ENCODE measurements at regions not wholly inside any gene's neighbourhood (a gene's known extent, or its start where the extent isn't known, plus 50 kb on each side); places are given as distances from the start of the nearest gene placed in this dataset.

DNA sequence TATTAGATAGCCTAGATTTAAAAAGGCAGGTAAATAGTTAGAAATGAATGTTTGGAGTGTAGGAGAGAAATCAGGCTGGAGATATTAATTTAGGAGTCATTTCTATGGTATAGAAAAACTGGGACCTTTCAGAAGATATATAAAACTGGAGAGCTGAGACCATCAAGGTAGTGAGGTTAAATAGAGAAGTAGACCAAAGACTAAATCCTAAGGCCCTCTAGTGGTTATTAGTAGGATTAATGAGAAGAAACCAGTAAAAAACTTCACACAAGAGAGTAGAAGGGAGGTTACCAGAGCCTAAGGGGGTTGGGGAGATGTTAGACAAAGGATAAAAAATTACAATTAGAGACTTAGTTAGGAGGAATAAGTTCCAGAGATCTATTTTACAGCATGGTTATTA, 351.0 kb upstream of the SPANXN1 start:
- H3K9me3 ChIP-seq = no peaks in the 10 kb centered on the region
- no peak overlapping the region for H3K4me3 ChIP-seq
- TF ChIP-seq, protein P1, sequence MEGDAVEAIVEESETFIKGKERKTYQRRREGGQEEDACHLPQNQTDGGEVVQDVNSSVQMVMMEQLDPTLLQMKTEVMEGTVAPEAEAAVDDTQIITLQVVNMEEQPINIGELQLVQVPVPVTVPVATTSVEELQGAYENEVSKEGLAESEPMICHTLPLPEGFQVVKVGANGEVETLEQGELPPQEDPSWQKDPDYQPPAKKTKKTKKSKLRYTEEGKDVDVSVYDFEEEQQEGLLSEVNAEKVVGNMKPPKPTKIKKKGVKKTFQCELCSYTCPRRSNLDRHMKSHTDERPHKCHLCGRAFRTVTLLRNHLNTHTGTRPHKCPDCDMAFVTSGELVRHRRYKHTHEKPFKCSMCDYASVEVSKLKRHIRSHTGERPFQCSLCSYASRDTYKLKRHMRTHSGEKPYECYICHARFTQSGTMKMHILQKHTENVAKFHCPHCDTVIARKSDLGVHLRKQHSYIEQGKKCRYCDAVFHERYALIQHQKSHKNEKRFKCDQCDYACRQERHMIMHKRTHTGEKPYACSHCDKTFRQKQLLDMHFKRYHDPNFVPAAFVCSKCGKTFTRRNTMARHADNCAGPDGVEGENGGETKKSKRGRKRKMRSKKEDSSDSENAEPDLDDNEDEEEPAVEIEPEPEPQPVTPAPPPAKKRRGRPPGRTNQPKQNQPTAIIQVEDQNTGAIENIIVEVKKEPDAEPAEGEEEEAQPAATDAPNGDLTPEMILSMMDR (IDR thresholded peaks at IDR 0.05) = no peak
- no peak for TF ChIP-seq POLR2A (IDR thresholded peaks at IDR 0.05)
- no peak for TF ChIP-seq EP300 (IDR thresholded peaks at IDR 0.05)
- TF ChIP-seq POLR2AphosphoS5 (IDR thresholded peaks at IDR 0.05) = no peak
- no peaks in the 10 kb centered on the region for H3K27me3 ChIP-seq
- H3K36me3 ChIP-seq = no peaks in the 10 kb centered on the region
- intact Hi-C loops (cut with DNase I; ENCODE audit: low total_unique reads) = no loop called here
- no peak overlapping the region for H3K27ac ChIP-seq
- no peaks in the 10 kb centered on the region for H3K4me1 ChIP-seq
- DNase-seq = no peak

DNA sequence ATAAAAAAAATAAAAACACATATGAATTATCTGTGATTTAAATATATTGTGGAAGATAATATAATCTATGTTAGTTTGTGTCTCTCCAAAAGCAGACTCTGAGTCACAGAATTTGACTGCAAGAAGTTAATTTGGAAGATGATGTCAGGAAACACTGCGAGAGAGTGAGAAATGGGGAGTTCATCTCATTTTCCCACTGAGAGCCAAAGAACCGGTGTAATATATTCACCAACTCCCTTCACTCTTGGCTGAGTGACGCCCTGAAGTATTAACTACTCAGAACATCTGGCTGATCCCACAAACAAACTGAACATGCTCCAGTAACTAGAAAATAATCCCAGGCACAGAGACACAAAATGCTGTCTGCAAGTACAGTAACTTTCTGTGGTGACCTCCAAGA, 345.8 kb upstream of the SPANXN1 start:
- 69 to 89% (median 76%) methylated on average over 3 of the region's 3 CpGs for WGBS, 5 donors
- Histone ChIP-seq H3K4me3 (no peak overlapping the region), H3K9me3 (no peaks in the 10 kb centered on the region), H3K4me1 (no peaks in the 10 kb centered on the region), H3K27me3 (no peaks in the 10 kb centered on the region), H3K27ac (no peak overlapping the region), H3K36me3 (no peaks in the 10 kb centered on the region)
- no peak for DNase-seq
- intact Hi-C loops (cut with DNase I; ENCODE audit: low total_unique reads) = no loop called here
- no peak for TF ChIP-seq POLR2A (IDR thresholded peaks at IDR 0.05)
- TF ChIP-seq, protein P1 (IDR thresholded peaks at IDR 0.05) = no peak
- TF ChIP-seq POLR2AphosphoS5 (IDR thresholded peaks at IDR 0.05) = no peak

DNA sequence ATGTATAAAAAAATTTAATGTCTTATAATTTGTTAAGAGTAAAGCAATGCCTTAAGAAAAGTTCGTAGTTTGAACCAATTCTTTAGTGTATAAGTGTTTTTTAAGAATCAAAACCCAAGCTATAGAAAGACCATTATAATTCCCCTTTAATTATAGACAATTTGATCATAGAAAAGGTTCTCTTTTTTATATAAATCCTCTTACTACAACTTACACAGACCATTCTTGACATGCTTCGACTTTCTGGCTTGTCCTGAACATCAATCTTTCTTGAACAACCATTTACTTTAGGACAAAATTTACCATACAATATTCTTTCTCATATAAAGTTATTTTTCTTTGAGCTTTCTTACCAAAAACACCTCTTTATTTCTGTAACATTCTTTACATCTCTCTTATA, 330.5 kb upstream of the SPANXN1 start:
- no peak overlapping the region for H3K27ac ChIP-seq
- TF ChIP-seq EP300 (IDR thresholded peaks at IDR 0.05) (no peak), POLR2AphosphoS5 (IDR thresholded peaks at IDR 0.05) (no peak), POLR2A (IDR thresholded peaks at IDR 0.05) (no peak)
- TF ChIP-seq, protein P1 (IDR thresholded peaks at IDR 0.05) = no peak
- no peaks in the 10 kb centered on the region for H3K36me3 ChIP-seq
- no peaks in the 10 kb centered on the region for H3K4me1 ChIP-seq
- intact Hi-C loops (cut with DNase I; ENCODE audit: low total_unique reads) = no loop called here
- DNase-seq = no peak
- 26 to 47% (median 40%) methylated on average over 2 of the region's 2 CpGs for WGBS, 5 donors
- H3K27me3 ChIP-seq = no peaks in the 10 kb centered on the region
- no peaks in the 10 kb centered on the region for H3K9me3 ChIP-seq
- no peak overlapping the region for H3K4me3 ChIP-seq

DNA sequence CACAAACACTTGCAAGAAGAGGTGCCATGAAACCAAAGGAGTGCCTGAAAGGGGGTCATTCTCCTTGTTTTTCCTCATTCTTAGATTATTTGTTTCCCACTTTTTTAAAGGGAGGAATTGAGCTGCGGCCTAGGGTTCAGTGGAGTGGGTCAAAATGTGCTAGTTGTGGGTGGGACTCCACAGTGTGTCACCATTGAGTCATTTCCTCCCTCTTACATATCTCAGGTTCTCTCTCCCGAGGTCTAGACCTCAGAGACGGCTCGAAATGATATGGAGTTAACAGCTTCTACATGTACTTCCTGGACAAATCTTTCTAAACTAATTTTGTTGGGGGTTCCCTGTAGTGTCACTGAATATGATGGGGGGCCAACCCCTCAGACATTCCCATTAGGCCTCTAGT, 328.4 kb upstream of the SPANXN1 start:
- intact Hi-C loops (cut with DNase I; ENCODE audit: low total_unique reads) = no loop called here
- WGBS, 5 donors = 63 to 90% (median 81%) methylated on average over 4 of the region's 4 CpGs
- no peaks in the 10 kb centered on the region for H3K4me1 ChIP-seq
- TF ChIP-seq EP300 (IDR thresholded peaks at IDR 0.05) = no peak
- TF ChIP-seq, protein P1 (IDR thresholded peaks at IDR 0.05) = no peak
- TF ChIP-seq POLR2A (IDR thresholded peaks at IDR 0.05) = no peak
- TF ChIP-seq POLR2AphosphoS5 (IDR thresholded peaks at IDR 0.05) = no peak
- DNase-seq = no peak
- no peak overlapping the region for H3K4me3 ChIP-seq
- no peaks in the 10 kb centered on the region for H3K9me3 ChIP-seq
- H3K27ac ChIP-seq = no peak overlapping the region
- H3K36me3 ChIP-seq = no peaks in the 10 kb centered on the region
- no peaks in the 10 kb centered on the region for H3K27me3 ChIP-seq

Data from stomach (tissue), 8 donors.